GM06990 (cell line): ENCODE measurements at regions not wholly inside any gene's neighbourhood (a gene's known extent, or its start where the extent isn't known, plus 50 kb on each side); places are given as distances from the start of the nearest gene placed in this dataset.
"Not testable (repeated sequence)": the region's sequence is repeated elsewhere in the genome, so short reads cannot be mapped to it uniquely, and the experiment has no call there.

Experiments used
- DNase-seq: peaks from one replicate; pipeline ENCODE4 v3.0.0-alpha.2; 2011; ENCODE audit not compliant: insufficient read length; ENCODE audit errors: extremely low read depth
- H3K27me3 ChIP-seq: replicated peaks from 2 replicates; pipeline ENCODE4 v1.6.0; 2011; ENCODE audit warnings: low read length; ENCODE audit not compliant: control insufficient read depth, insufficient read depth
- H3K36me3 ChIP-seq: 2 replicates; pipeline ENCODE4 v1.5.1; 2011; ENCODE audit warnings: low read length; ENCODE audit not compliant: control insufficient read depth, insufficient read depth
- H3K4me3 ChIP-seq: replicated peaks from 2 replicates; pipeline ENCODE4 v1.5.1; 2011; ENCODE audit warnings: low read depth, mild to moderate bottlenecking, control low read depth, low read length
- CTCF ChIP-seq: IDR thresholded peaks from 2 replicates; pipeline ENCODE4 v1.5.1; 2011; ENCODE audit warnings: low read length, control low read depth, mild to moderate bottlenecking, inconsistent platforms; ENCODE audit not compliant: insufficient read depth, poor library complexity, severe bottlenecking

DNA sequence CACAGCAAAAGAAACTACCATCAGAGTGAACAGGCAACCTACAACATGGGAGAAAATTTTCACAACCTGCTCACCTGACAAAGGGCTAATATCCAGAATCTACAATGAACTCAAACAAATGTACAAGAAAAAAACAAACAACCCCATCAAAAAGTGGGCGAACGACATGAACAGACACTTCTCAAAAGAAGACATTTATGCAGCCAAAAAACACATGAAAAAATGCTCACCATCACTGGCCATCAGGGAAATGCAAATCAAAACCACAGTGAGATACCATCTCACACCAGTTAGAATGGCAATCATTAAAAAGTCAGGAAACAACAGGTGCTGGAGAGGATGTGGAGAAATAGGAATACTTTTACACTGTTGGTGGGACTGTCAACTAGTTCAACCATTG is 207.8 kb downstream of the USP6NL start:
- not testable (repeated sequence) for DNase-seq, H3K27me3 ChIP-seq, H3K4me3 ChIP-seq, H3K36me3 ChIP-seq

- H3K36me3 ChIP-seq, result no peaks in the 10 kb centered on the region
- DNase-seq, result peak; percentile 34
- peaks cover under 1% of the 10 kb centered on the region for H3K27me3 ChIP-seq
- H3K4me3 ChIP-seq, result no peak overlapping the region
- no peak for TF ChIP-seq CTCF
Observed at GRCh38 chr10:11403116-11403515, 208.3 kb downstream of the USP6NL start.

DNA sequence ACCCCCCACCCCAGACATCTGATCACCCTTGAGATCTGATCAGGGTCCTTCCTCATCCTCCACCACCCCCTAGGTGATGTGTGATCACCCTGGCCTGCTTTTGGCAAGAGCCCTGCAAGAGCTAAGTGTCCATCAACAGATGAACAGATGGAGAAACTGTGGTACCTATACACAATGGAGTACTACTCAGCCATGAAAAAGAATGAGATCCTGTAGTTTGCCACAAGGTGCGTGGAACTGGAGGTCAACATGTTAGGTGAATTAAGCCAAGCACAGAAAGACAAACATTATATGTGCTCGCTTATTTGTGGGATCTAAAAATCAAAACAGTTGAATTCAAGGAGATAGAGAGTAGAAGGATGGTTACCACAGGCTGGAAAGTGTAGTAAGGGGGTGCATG is 209.1 kb downstream of the USP6NL start:
- Histone ChIP-seq H3K36me3 (no peaks in the 10 kb centered on the region), H3K27me3 (peaks cover 1% of the 10 kb centered on the region), H3K4me3 (no peak overlapping the region)
- DNase-seq, result no peak
- TF ChIP-seq CTCF, result no peak

GRCh38 chr10:11401264-11402235 is 209.9 kb downstream of the USP6NL start:
- H3K4me3 ChIP-seq, result no peak overlapping the region
- no peak for TF ChIP-seq CTCF
- no peak for DNase-seq
- no peaks in the 10 kb centered on the region for H3K36me3 ChIP-seq
- H3K27me3 ChIP-seq, result peaks cover 1% of the 10 kb centered on the region

DNA sequence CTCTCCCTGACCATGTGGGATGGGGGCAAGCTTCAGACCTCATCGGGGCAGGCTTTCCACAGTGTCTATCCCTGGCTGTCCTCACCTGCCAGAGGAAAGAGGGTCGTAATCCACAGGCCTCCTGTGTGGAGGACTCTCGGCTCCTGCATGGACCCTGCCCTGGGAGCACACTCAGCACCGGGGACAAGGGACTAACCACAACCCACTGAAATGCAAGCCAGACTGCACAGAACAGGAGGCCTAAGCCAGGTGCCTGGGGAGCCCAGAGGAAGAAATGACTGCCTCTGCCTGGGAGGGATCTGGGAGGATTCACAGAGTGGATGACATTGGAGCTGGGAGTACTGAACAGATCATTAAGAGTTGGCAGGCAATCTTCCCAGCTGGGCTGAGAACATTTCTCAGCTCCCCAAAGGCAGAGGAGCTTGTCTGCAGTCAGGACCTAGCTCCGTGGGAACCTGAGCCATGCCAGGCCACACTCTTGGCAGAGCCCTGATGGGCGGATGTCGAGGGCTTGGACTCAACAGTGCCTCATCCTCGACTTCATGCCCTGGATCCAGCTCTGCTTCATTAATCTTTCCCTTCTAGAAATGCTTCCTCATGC is 213.4 kb downstream of the USP6NL start:
- peaks cover 1% of the 10 kb centered on the region for H3K27me3 ChIP-seq
- H3K36me3 ChIP-seq, result no peaks in the 10 kb centered on the region
- DNase-seq, result no peak
- TF ChIP-seq CTCF, result no peak
- H3K4me3 ChIP-seq, result no peak overlapping the region
